ENCODE measurements at regions not wholly inside any gene's neighbourhood (a gene's known extent, or its start where the extent isn't known, plus 50 kb on each side); places are given as distances from the start of the nearest gene placed in this dataset.

- TF ChIP-seq POLR2A (IDR thresholded peaks at IDR 0.05) (no peak), CTCF (IDR thresholded peaks at IDR 0.05) (no peak), EP300 (IDR thresholded peaks at IDR 0.05) (no peak), POLR2AphosphoS5 (IDR thresholded peaks at IDR 0.05) (no peak)
- Histone ChIP-seq H3K27ac (no peak overlapping the region), H3K9me3 (no peaks in the 10 kb centered on the region), H3K36me3 (no peaks in the 10 kb centered on the region), H3K4me1 (no peaks in the 10 kb centered on the region), H3K4me3 (no peak overlapping the region), H3K27me3 (no peaks in the 10 kb centered on the region)
- 75 to 80% methylated on average over 2 of the region's 2 CpGs for WGBS, 2 donors
- ATAC-seq (ENCODE audit: low FRiP score in 2 of 2): peak in 1 of 2 donors; percentile 80
- no peak for DNase-seq
Observed at GRCh38 chr15:39156646-39157250, 424.1 kb upstream of the THBS1 start.

GRCh38 chr15:39157882-39158281 is 423.0 kb upstream of the THBS1 start:
- H3K9me3 ChIP-seq: no peaks in the 10 kb centered on the region
- H3K27me3 ChIP-seq: no peaks in the 10 kb centered on the region
- no peak for ATAC-seq (ENCODE audit: low FRiP score in 2 of 2)
- no peak overlapping the region for H3K27ac ChIP-seq
- H3K36me3 ChIP-seq: no peaks in the 10 kb centered on the region
- no peak for TF ChIP-seq POLR2AphosphoS5 (IDR thresholded peaks at IDR 0.05)
- no peak for TF ChIP-seq POLR2A (IDR thresholded peaks at IDR 0.05)
- TF ChIP-seq EP300 (IDR thresholded peaks at IDR 0.05): no peak
- no peak for TF ChIP-seq CTCF (IDR thresholded peaks at IDR 0.05)
- no peak for DNase-seq
- whole genome bisulfite sequencing, 2 donors: 59 to 70% methylated on average over 1 of the region's 1 CpG
- H3K4me3 ChIP-seq: no peak overlapping the region
- H3K4me1 ChIP-seq: no peaks in the 10 kb centered on the region

- DNase-seq (no peak), ATAC-seq (ENCODE audit: low FRiP score in 2 of 2) (no peak)
- no peaks in the 10 kb centered on the region for H3K9me3 ChIP-seq
- no peak for TF ChIP-seq POLR2A (IDR thresholded peaks at IDR 0.05)
- TF ChIP-seq POLR2AphosphoS5 (IDR thresholded peaks at IDR 0.05): no peak
- no peaks in the 10 kb centered on the region for H3K27me3 ChIP-seq
- no peak overlapping the region for H3K27ac ChIP-seq
- H3K4me3 ChIP-seq: no peak overlapping the region
- no peaks in the 10 kb centered on the region for H3K4me1 ChIP-seq
- H3K36me3 ChIP-seq: no peaks in the 10 kb centered on the region
Observed at GRCh38 chr15:39159833-39160232, 421.0 kb upstream of the THBS1 start.

- Histone ChIP-seq H3K36me3 (no peaks in the 10 kb centered on the region), H3K4me3 (no peak overlapping the region), H3K4me1 (no peaks in the 10 kb centered on the region), H3K27me3 (no peaks in the 10 kb centered on the region), H3K9me3 (no peaks in the 10 kb centered on the region), H3K27ac (no peak overlapping the region)
- ATAC-seq (ENCODE audit: low FRiP score in 2 of 2): no peak
- DNase-seq: no peak
- WGBS, 2 donors: 95 to 100% methylated on average over 1 of the region's 1 CpG
- TF ChIP-seq POLR2A (IDR thresholded peaks at IDR 0.05) (no peak), CTCF (IDR thresholded peaks at IDR 0.05) (no peak), EP300 (IDR thresholded peaks at IDR 0.05) (no peak), POLR2AphosphoS5 (IDR thresholded peaks at IDR 0.05) (no peak)
Observed at GRCh38 chr15:39161096-39161495, 419.8 kb upstream of the THBS1 start.

- Histone ChIP-seq H3K9me3 (no peaks in the 10 kb centered on the region), H3K36me3 (no peaks in the 10 kb centered on the region), H3K4me1 (no peaks in the 10 kb centered on the region), H3K4me3 (no peak overlapping the region), H3K27ac (peak overlapping the region in 1 of 4 donors; percentile 3), H3K27me3 (no peaks in the 10 kb centered on the region)
- no peak for ATAC-seq (ENCODE audit: low FRiP score in 2 of 2)
- 78 to 81% methylated on average over 2 of the region's 2 CpGs for WGBS, 2 donors
- DNase-seq: no peak
- TF ChIP-seq POLR2AphosphoS5 (IDR thresholded peaks at IDR 0.05) (no peak), CTCF (IDR thresholded peaks at IDR 0.05) (no peak), POLR2A (IDR thresholded peaks at IDR 0.05) (no peak), EP300 (IDR thresholded peaks at IDR 0.05) (no peak)
Observed at GRCh38 chr15:39165020-39165706, 415.7 kb upstream of the THBS1 start.
